ENCODE measurements at regions not wholly inside any gene's neighbourhood (a gene's known extent, or its start where the extent isn't known, plus 50 kb on each side); places are given as distances from the start of the nearest gene placed in this dataset.
"Not testable (repeated sequence)": the region's sequence is repeated elsewhere in the genome, so short reads cannot be mapped to it uniquely, and the experiment has no call there.

- peak overlapping the region; percentile 40 to 84 (median 61) for H3K27ac ChIP-seq
Observed at GRCh38 chr1:817071-817599, 106.6 kb upstream of the SAMD11 start.

GRCh38 chr1:817658-818617, 105.8 kb upstream of the SAMD11 start:
- not testable (repeated sequence) for DNase-seq (ENCODE audit: low spot score in 2 of 2); H3K9me3 ChIP-seq; H3K27me3 ChIP-seq; H3K36me3 ChIP-seq
- peak overlapping the region in 1 of 4 donors; percentile 21 for H3K4me3 ChIP-seq
- peaks cover 0 to 38% (median 3%) of the 10 kb centered on the region in 4 donors for H3K4me1 ChIP-seq
- 12 to 22% methylated on average over 4 to 6 of the region's 20 CpGs for WGBS, 2 donors
- H3K27ac ChIP-seq = peak overlapping the region; percentile 59 to 91 (median 79)

More at GRCh38 chr1:817071-817599, 106.6 kb upstream of the SAMD11 start:
- not testable (repeated sequence) for H3K36me3 ChIP-seq, H3K27me3 ChIP-seq, H3K9me3 ChIP-seq
- DNase-seq (ENCODE audit: low spot score in 2 of 2) = peak in 1 of 2 donors; percentile 63
- Histone ChIP-seq H3K4me3 (peak overlapping the region in 2 of 4 donors; percentile 1 to 27), H3K4me1 (peaks cover 0 to 32% (median 3%) of the 10 kb centered on the region in 4 donors)
- TF ChIP-seq POLR2A (IDR thresholded peaks at IDR 0.05) = peak in 1 of 2 donors; percentile 30
- peak; percentile 19 to 70 for TF ChIP-seq EP300 (IDR thresholded peaks at IDR 0.05)
- 1 to 4% methylated on average over 8 of the region's 14 CpGs for WGBS, 2 donors

GRCh38 chr1:818618-819291, 105.0 kb upstream of the SAMD11 start:
- Histone ChIP-seq H3K27me3 (no peaks in the 10 kb centered on the region), H3K36me3 (no peaks in the 10 kb centered on the region), H3K27ac (peak overlapping the region; percentile 30 to 91 (median 62)), H3K4me3 (no peak overlapping the region), H3K4me1 (peaks cover 0 to 43% (median 3%) of the 10 kb centered on the region in 4 donors), H3K9me3 (no peaks in the 10 kb centered on the region)
- no peak for TF ChIP-seq EP300 (IDR thresholded peaks at IDR 0.05)
- no peak for TF ChIP-seq CTCF (IDR thresholded peaks at IDR 0.05)
- TF ChIP-seq POLR2A (IDR thresholded peaks at IDR 0.05) = no peak
- no peak for DNase-seq (ENCODE audit: low spot score in 2 of 2)
- 50 to 51% methylated on average over 13 of the region's 13 CpGs for WGBS, 2 donors

- no peak for DNase-seq (ENCODE audit: low spot score in 2 of 2)
- TF ChIP-seq POLR2A (IDR thresholded peaks at IDR 0.05) = no peak
- no peak for TF ChIP-seq EP300 (IDR thresholded peaks at IDR 0.05)
- TF ChIP-seq CTCF (IDR thresholded peaks at IDR 0.05) = no peak
- Histone ChIP-seq H3K4me3 (no peak overlapping the region), H3K36me3 (no peaks in the 10 kb centered on the region), H3K27me3 (no peaks in the 10 kb centered on the region), H3K9me3 (no peaks in the 10 kb centered on the region), H3K4me1 (peaks cover 0 to 51% (median 8%) of the 10 kb centered on the region in 4 donors), H3K27ac (no peak overlapping the region)
- WGBS, 2 donors = 98 to 99% methylated on average over 7 of the region's 7 CpGs
Observed at GRCh38 chr1:820962-821361, 102.8 kb upstream of the SAMD11 start.

- H3K9me3 ChIP-seq; DNase-seq (ENCODE audit: low spot score in 2 of 2); H3K36me3 ChIP-seq; H3K27me3 ChIP-seq: not testable (repeated sequence)
- Histone ChIP-seq H3K27ac (peak overlapping the region; percentile 60 to 95 (median 90)), H3K4me3 (peak overlapping the region; percentile 51 to 74 (median 67)), H3K4me1 (peaks cover 0 to 35% (median 6%) of the 10 kb centered on the region in 4 donors)
- 0 to 1% methylated on average over 6 to 12 of the region's 21 CpGs for WGBS, 2 donors
Observed at GRCh38 chr1:826808-827207, 96.9 kb upstream of the SAMD11 start.

- DNase-seq (ENCODE audit: low spot score in 2 of 2) = peak; percentile 96
- H3K27me3 ChIP-seq, H3K36me3 ChIP-seq, H3K9me3 ChIP-seq: not testable (repeated sequence)
- peak overlapping the region; percentile 51 to 74 (median 67) for H3K4me3 ChIP-seq
- H3K27ac ChIP-seq = peak overlapping the region; percentile 60 to 95 (median 90)
- peak; percentile 69 to 73 for TF ChIP-seq POLR2A (IDR thresholded peaks at IDR 0.05)
- peak in 1 of 2 donors; percentile 90 for TF ChIP-seq EP300 (IDR thresholded peaks at IDR 0.05)
- H3K4me1 ChIP-seq = peaks cover 0 to 34% (median 6%) of the 10 kb centered on the region in 4 donors
- 1 to 2% methylated on average over 10 to 48 of the region's 109 CpGs for WGBS, 2 donors
Observed at GRCh38 chr1:827211-828063, 96.3 kb upstream of the SAMD11 start.

GRCh38 chr1:829324-829723, 94.4 kb upstream of the SAMD11 start:
- not testable (repeated sequence) for H3K27ac ChIP-seq; DNase-seq (ENCODE audit: low spot score in 2 of 2); H3K4me3 ChIP-seq; H3K27me3 ChIP-seq; H3K9me3 ChIP-seq
- Histone ChIP-seq H3K4me1 (peaks cover 0 to 23% (median 6%) of the 10 kb centered on the region in 4 donors), H3K36me3 (peaks cover 0 to 22% (median 0%) of the 10 kb centered on the region in 3 donors)
- 88 to 95% methylated on average over 3 of the region's 3 CpGs for WGBS, 2 donors

- H3K36me3 ChIP-seq = peaks cover 0 to 22% (median 0%) of the 10 kb centered on the region in 3 donors
- H3K4me3 ChIP-seq; DNase-seq (ENCODE audit: low spot score in 2 of 2); H3K9me3 ChIP-seq; H3K27me3 ChIP-seq; H3K27ac ChIP-seq: not testable (repeated sequence)
- H3K4me1 ChIP-seq = peaks cover 0 to 23% (median 6%) of the 10 kb centered on the region in 4 donors
- WGBS, 2 donors = 92 to 93% methylated on average over 5 of the region's 5 CpGs
Observed at GRCh38 chr1:829932-830331, 93.8 kb upstream of the SAMD11 start.

- not testable (repeated sequence) for H3K9me3 ChIP-seq; H3K27me3 ChIP-seq; DNase-seq (ENCODE audit: low spot score in 2 of 2); H3K4me3 ChIP-seq; H3K27ac ChIP-seq
- H3K36me3 ChIP-seq = peaks cover 0 to 22% (median 0%) of the 10 kb centered on the region in 3 donors
- 57 to 88% methylated on average over 4 of the region's 5 CpGs for WGBS, 2 donors
- H3K4me1 ChIP-seq = peaks cover 0 to 18% (median 3%) of the 10 kb centered on the region in 4 donors
Observed at GRCh38 chr1:830750-831149, 93.0 kb upstream of the SAMD11 start.

Data from tibial nerve (tissue), 4 donors.